HEK293 (cell line): ENCODE measurements at regions not wholly inside any gene's neighbourhood (a gene's known extent, or its start where the extent isn't known, plus 50 kb on each side); places are given as distances from the start of the nearest gene placed in this dataset.

Experiments used
- CTCF ChIA-PET: fragments of 350-600 bp; formaldehyde crosslinking; extraction: SDS; loops from one replicate; lab custom pipeline; 2021; ENCODE audit warnings: antibody characterized with exemption; lab: Yijun Ruan, JAX
- POLR2A ChIA-PET: fragments of 300-600 bp; formaldehyde crosslinking; extraction: SDS; loops from one replicate; lab custom pipeline; 2020; ENCODE audit warnings: antibody characterized with exemption, inconsistent platforms; lab: Yijun Ruan, JAX
- H3K27ac ChIP-seq: fragments of 200-500 bp; sonication (Bioruptor generic); 2 replicates; pipeline ENCODE4 v1.5.1; 2014; ENCODE audit warnings: low read depth, low read length, control low read depth, inconsistent platforms; ENCODE audit errors: extremely low read depth
- H3K36me3 ChIP-seq, 2 experiments: fragments of 200-500 bp in 1 of 2; sonication (Bioruptor generic) in 1 of 2; 1 replicate in 1 of 2; 2 replicates in 1 of 2; pipeline ENCODE4 v1.5.1; 2014 to 2017; ENCODE audit warnings: inconsistent platforms in 2 of 2, low read length in 2 of 2; ENCODE audit not compliant: control insufficient read depth in 2 of 2, insufficient read depth in 1 of 2
- H3K4me1 ChIP-seq: fragments of 200-500 bp; sonication (Bioruptor generic); 2 replicates; pipeline ENCODE4 v1.5.1; 2014; ENCODE audit warnings: mild to moderate bottlenecking, low read length, inconsistent platforms; ENCODE audit not compliant: control insufficient read depth, insufficient read depth
- H3K4me3 ChIP-seq: 2 replicates; pipeline ENCODE4 v1.5.1; 2011; ENCODE audit warnings: low read depth, mild to moderate bottlenecking, control low read depth, low read length, moderate library complexity
- H3K9me3 ChIP-seq: fragments of 200-500 bp; sonication (Bioruptor generic); 2 replicates; pipeline ENCODE4 v1.5.1; 2014; ENCODE audit warnings: low read depth, low read length, inconsistent platforms; ENCODE audit not compliant: control insufficient read depth, insufficient read depth
- AEBP2 ChIP-seq: fragments of 450-650 bp; formaldehyde crosslinking; IDR thresholded peaks from 2 replicates; pipeline ENCODE4 v1.5.1; 2016; ENCODE audit warnings: missing biosample characterization, missing genetic modification characterization, borderline replicate concordance
- GLI4 ChIP-seq: fragments of 450-650 bp; formaldehyde crosslinking; IDR thresholded peaks from 2 replicates; pipeline ENCODE4 v1.5.1; 2016; ENCODE audit warnings: missing biosample characterization, missing genetic modification characterization
- GLIS2 ChIP-seq: fragments of 450-650 bp; formaldehyde crosslinking; IDR thresholded peaks from 2 replicates; pipeline ENCODE4 v1.5.1; 2016; ENCODE audit warnings: missing biosample characterization, missing genetic modification characterization
- MYNN ChIP-seq: fragments of 450-650 bp; formaldehyde crosslinking; IDR thresholded peaks from 2 replicates; pipeline ENCODE4 v1.5.1; 2016; ENCODE audit warnings: missing biosample characterization, missing genetic modification characterization, borderline replicate concordance
- OSR2 ChIP-seq: fragments of 450-650 bp; formaldehyde crosslinking; IDR thresholded peaks from 2 replicates; pipeline ENCODE4 v1.5.1; 2016; ENCODE audit warnings: missing biosample characterization, missing genetic modification characterization
- RBAK ChIP-seq: fragments of 450-650 bp; formaldehyde crosslinking; IDR thresholded peaks from 2 replicates; pipeline ENCODE4 v1.5.1; 2016; ENCODE audit warnings: missing biosample characterization, missing genetic modification characterization
- SCRT1 ChIP-seq: fragments of 450-650 bp; formaldehyde crosslinking; IDR thresholded peaks from 2 replicates; pipeline ENCODE4 v1.5.1; 2016; ENCODE audit warnings: missing biosample characterization, missing genetic modification characterization, borderline replicate concordance
- TCF7L2 ChIP-seq: IDR thresholded peaks from 2 replicates; pipeline ENCODE4 v1.6.1; 2011; ENCODE audit warnings: low read depth, mild to moderate bottlenecking, inconsistent platforms, low read length, moderate library complexity, borderline replicate concordance
- ZBTB20 ChIP-seq: fragments of 450-650 bp; formaldehyde crosslinking; IDR thresholded peaks from 2 replicates; pipeline ENCODE4 v1.5.1; 2016; ENCODE audit warnings: missing biosample characterization, missing genetic modification characterization
- ZFP3 ChIP-seq: fragments of 450-650 bp; formaldehyde crosslinking; IDR thresholded peaks from 2 replicates; pipeline ENCODE4 v1.5.1; 2016; ENCODE audit warnings: low read depth, missing biosample characterization, missing genetic modification characterization
- ZNF114 ChIP-seq: fragments of 450-650 bp; formaldehyde crosslinking; IDR thresholded peaks from 2 replicates; pipeline ENCODE4 v1.5.0; 2017; ENCODE audit warnings: missing biosample characterization, missing genetic modification characterization
- ZNF16 ChIP-seq: fragments of 450-650 bp; formaldehyde crosslinking; IDR thresholded peaks from 2 replicates; pipeline ENCODE4 v1.5.1; 2016; ENCODE audit warnings: low read depth, missing biosample characterization, missing genetic modification characterization
- ZNF174 ChIP-seq: fragments of 450-650 bp; formaldehyde crosslinking; IDR thresholded peaks from 2 replicates; pipeline ENCODE4 v1.5.0; 2017; ENCODE audit warnings: missing biosample characterization, mild to moderate bottlenecking, missing genetic modification characterization
- ZNF18 ChIP-seq: fragments of 450-650 bp; formaldehyde crosslinking; IDR thresholded peaks from 2 replicates; pipeline ENCODE4 v1.5.1; 2016; ENCODE audit warnings: missing biosample characterization, missing genetic modification characterization
- ZNF202 ChIP-seq: fragments of 450-650 bp; formaldehyde crosslinking; IDR thresholded peaks from 2 replicates; pipeline ENCODE4 v1.5.1; 2016; ENCODE audit warnings: missing biosample characterization, missing genetic modification characterization, borderline replicate concordance
- ZNF26 ChIP-seq: fragments of 450-650 bp; formaldehyde crosslinking; IDR thresholded peaks from 2 replicates; pipeline ENCODE4 v1.5.1; 2016; ENCODE audit warnings: missing biosample characterization, missing genetic modification characterization
- ZNF302 ChIP-seq: fragments of 450-650 bp; formaldehyde crosslinking; IDR thresholded peaks from 2 replicates; pipeline ENCODE4 v1.5.1; 2016; ENCODE audit warnings: missing biosample characterization, missing genetic modification characterization, low read depth
- ZNF398 ChIP-seq: fragments of 450-650 bp; formaldehyde crosslinking; IDR thresholded peaks from 2 replicates; pipeline ENCODE4 v1.5.1; 2017; ENCODE audit warnings: missing biosample characterization, missing genetic modification characterization
- ZNF426 ChIP-seq: fragments of 450-650 bp; formaldehyde crosslinking; IDR thresholded peaks from 2 replicates; pipeline ENCODE4 v1.5.1; 2017; ENCODE audit warnings: missing biosample characterization, missing genetic modification characterization, mild to moderate bottlenecking, inconsistent platforms, moderate library complexity
- ZNF549 ChIP-seq: fragments of 450-650 bp; IDR thresholded peaks from 2 replicates; pipeline ENCODE4 v1.5.1; 2018; ENCODE audit warnings: missing biosample characterization, missing genetic modification characterization, mild to moderate bottlenecking, inconsistent platforms, moderate library complexity
- ZNF561 ChIP-seq: fragments of 450-650 bp; IDR thresholded peaks from 2 replicates; pipeline ENCODE4 v1.5.1; 2018; ENCODE audit warnings: missing biosample characterization, missing genetic modification characterization, borderline replicate concordance
- ZNF585B ChIP-seq: fragments of 450-650 bp; formaldehyde crosslinking; IDR thresholded peaks from 2 replicates; pipeline ENCODE4 v1.5.1; 2016; ENCODE audit warnings: missing biosample characterization, missing genetic modification characterization
- ZNF621 ChIP-seq: fragments of 450-650 bp; formaldehyde crosslinking; IDR thresholded peaks from 2 replicates; pipeline ENCODE4 v1.5.1; 2017; ENCODE audit warnings: missing biosample characterization, missing genetic modification characterization
- ZNF670 ChIP-seq: fragments of 450-650 bp; formaldehyde crosslinking; IDR thresholded peaks from 2 replicates; pipeline ENCODE4 v1.5.1; 2016; ENCODE audit warnings: missing biosample characterization, missing genetic modification characterization, low read depth
- ZNF701 ChIP-seq: fragments of 450-650 bp; formaldehyde crosslinking; IDR thresholded peaks from 2 replicates; pipeline ENCODE4 v1.5.1; 2016; ENCODE audit warnings: missing biosample characterization, missing genetic modification characterization

GRCh38 chr15:58279654-58280053 lies 141.5 kb downstream of the AQP9 start:
- no peak overlapping the region for H3K27ac ChIP-seq
- no peaks in the 10 kb centered on the region for H3K4me1 ChIP-seq
- ChIA-PET CTCF (no interaction called here), POLR2A (no interaction called here)
- no peak overlapping the region for H3K4me3 ChIP-seq
- no peak for TF ChIP-seq ZNF174
- TF ChIP-seq ZNF670: no peak
- no peak for TF ChIP-seq ZNF549 (tag by site-specific recombination)
- no peak for TF ChIP-seq SCRT1 (tag by site-specific recombination)
- TF ChIP-seq ZNF114: no peak
- no peak for TF ChIP-seq AEBP2 (tag by site-specific recombination)
- H3K9me3 ChIP-seq: no peaks in the 10 kb centered on the region
- no peaks in the 10 kb centered on the region for H3K36me3 ChIP-seq

- CTCF ChIA-PET: no interaction called here
- no peak for TF ChIP-seq MYNN (tag by site-specific recombination)
- no peak for TF ChIP-seq ZNF701 (tag by site-specific recombination)
- no peak for TF ChIP-seq RBAK (tag by site-specific recombination)
- no peak for TF ChIP-seq ZNF561 (tag by site-specific recombination)
- TF ChIP-seq ZFP3 (tag by site-specific recombination): no peak
- TF ChIP-seq ZNF549 (tag by site-specific recombination): no peak
- no peak for TF ChIP-seq TCF7L2
- no peak for TF ChIP-seq ZBTB20 (tag by site-specific recombination)
- no peak for TF ChIP-seq ZNF26
- no peak for TF ChIP-seq GLI4
- TF ChIP-seq OSR2 (tag by site-specific recombination): no peak
- no peak for TF ChIP-seq ZNF585B (tag by site-specific recombination)
- TF ChIP-seq ZNF302 (tag by site-specific recombination): no peak
- Histone ChIP-seq H3K9me3 (no peaks in the 10 kb centered on the region), H3K4me3 (no peak overlapping the region), H3K27ac (no peak overlapping the region), H3K36me3 (no peaks in the 10 kb centered on the region), H3K4me1 (no peaks in the 10 kb centered on the region)
- POLR2A ChIA-PET: no interaction called here
Observed at GRCh38 chr15:58282060-58282708, 144.0 kb downstream of the AQP9 start.

GRCh38 chr15:58283302-58283701 lies 145.1 kb downstream of the AQP9 start:
- POLR2A ChIA-PET: no interaction called here
- CTCF ChIA-PET: no interaction called here
- no peak for TF ChIP-seq ZNF621
- TF ChIP-seq ZNF426 (tag by site-specific recombination): no peak
- TF ChIP-seq ZNF16 (tag by site-specific recombination): no peak
- no peak for TF ChIP-seq ZNF398 (tag by site-specific recombination)
- no peak for TF ChIP-seq ZNF18
- no peak for TF ChIP-seq GLIS2 (tag by site-specific recombination)
- no peak for TF ChIP-seq ZNF202

More at GRCh38 chr15:58283302-58283701, 145.1 kb downstream of the AQP9 start:
- no peak overlapping the region for H3K4me3 ChIP-seq
- H3K4me1 ChIP-seq: no peaks in the 10 kb centered on the region
- H3K27ac ChIP-seq: no peak overlapping the region
- no peaks in the 10 kb centered on the region for H3K36me3 ChIP-seq
- H3K9me3 ChIP-seq: no peaks in the 10 kb centered on the region
